GM19468 (cell line): ENCODE measurements at regions not wholly inside any gene's neighbourhood (a gene's known extent, or its start where the extent isn't known, plus 50 kb on each side); places are given as distances from the start of the nearest gene placed in this dataset.

Experiments used
- ATAC-seq: cut with Tn5 transposase; IDR thresholded peaks from one replicate; pipeline ENCODE4 v1.9.1; 2021; ENCODE audit warnings: mild to moderate bottlenecking, moderate library complexity, moderate number of reproducible peaks; ENCODE audit not compliant: unreplicated experiment; ENCODE audit errors: extremely low read depth

GRCh38 chr12:107267604-107268003 lies 174.3 kb upstream of the CRY1 start:
- ATAC-seq, result no peak

DNA sequence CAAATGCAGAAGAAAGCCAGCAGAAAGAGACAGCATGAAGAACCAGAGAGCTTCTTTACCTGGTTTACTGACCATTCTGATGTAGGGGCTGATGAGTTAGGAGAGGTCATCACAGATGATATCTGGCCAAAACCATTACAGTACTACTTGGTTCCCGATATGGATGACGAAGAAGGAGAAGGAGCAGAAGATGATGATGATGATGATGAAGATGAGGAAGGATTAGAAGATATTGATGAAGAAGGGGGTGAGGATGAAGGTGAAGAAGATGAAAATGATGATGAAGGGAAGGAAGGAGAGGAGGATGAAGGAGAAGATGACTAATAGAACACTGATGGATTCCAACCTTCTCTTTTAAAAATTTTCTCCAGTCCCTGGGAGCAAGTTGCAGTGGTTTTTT lies 178.2 kb upstream of the CRY1 start:
- no peak for ATAC-seq

DNA sequence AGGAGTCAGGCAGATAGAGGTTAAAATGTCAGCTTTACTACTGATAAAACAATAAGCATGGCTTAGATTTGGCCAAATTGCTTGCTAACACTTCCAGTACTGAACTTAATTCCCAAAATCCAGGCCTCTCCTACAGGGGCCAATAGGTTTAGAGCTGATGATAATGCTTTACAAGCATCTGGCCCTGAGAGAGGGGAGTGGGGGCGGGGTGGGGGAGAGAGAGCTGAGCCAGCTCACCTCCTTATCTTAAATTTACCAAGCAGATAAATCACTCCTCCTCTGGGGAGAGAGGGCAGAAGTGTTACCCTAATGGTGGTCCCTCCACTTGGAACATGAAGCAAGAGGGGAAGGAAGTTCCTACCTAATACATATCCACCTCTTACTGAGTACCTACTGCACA lies 182.2 kb upstream of the CRY1 start:
- ATAC-seq, result no peak

GRCh38 chr12:107277855-107278254 lies 184.5 kb upstream of the CRY1 start:
- ATAC-seq, result no peak

DNA sequence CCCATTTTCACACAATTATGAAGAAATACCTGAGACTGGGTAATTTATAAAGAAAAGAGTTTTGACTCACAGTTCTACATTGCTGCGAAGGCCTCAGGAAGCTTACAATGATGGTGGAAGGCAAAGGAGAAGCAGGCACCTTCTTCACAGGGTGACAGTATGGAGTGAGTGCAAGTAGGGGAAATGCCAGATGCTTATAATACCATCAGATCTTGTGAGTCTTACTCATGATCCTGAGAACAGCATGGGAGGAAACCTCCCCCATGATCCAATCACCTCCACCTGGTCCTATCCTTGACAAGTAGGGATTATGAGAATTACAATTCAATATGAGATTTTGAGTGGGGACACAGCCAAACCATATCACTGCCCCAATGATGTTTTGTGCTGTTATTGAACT lies 189.3 kb upstream of the CRY1 start:
- no peak for ATAC-seq

GRCh38 chr12:107283652-107284051 lies 190.3 kb upstream of the CRY1 start:
- no peak for ATAC-seq

DNA sequence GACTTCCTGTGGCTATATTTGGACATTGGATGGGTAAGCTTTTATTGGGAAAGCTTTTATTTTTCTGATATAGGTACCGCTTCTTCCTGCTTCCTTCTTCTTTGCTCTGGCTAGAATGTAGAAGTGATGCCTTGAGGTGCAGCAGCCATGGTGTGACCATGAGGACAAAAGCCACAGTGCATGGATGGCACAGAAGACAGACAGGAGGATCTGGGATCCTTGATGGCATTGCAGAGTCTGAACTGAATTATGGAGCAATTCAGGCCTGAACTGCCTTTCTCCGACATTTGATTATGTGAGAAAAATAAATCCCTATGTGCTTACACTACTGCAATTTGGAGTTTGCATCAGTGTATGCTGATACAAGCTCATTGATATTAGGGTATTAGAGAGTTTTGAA lies 191.3 kb upstream of the CRY1 start:
- no peak for ATAC-seq

DNA sequence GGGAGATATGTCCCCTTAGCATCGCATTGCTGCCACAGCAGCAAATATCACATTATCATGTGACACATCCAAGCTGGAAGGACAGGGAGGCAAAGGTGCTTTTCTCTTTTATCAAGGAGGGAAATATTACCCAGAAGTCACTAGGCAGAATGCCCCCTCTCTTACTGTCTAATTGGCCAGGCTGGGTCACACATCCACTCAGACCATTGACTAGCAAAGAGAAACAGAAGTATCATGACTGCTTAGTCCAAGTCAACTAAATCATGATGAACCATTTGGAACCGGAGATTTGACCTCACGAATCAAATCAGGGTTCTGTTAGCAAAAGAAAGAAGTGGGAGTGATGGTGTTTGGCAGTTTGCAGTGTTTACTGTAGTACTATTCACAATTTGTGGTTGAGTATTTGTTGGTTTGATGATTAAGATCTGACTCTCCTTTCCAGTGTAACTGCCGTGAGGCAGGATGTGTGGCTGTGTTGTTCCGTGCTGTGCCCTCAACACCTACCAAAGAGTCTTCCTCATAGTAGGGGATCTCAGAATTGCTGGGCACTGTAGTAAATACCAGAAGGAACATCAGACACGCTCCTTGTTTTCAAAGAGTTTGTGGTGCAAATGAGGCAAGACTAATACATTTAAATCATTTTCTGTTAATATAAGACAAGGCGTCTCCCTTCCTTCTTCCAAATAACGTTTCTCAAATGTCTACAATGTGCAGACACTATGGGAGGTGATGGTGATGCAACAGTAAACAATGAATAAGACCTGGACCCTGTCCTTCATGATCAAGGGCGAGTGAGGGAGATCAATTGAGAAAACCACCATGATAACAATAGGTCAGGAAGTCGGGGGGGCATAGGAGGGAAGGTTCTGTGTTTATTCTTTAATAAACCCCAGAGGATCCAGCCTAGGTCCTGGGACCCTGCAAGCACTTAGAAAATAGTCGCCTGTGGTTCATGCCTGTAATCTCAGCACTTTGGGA lies 194.4 kb upstream of the CRY1 start:
- no peak for ATAC-seq

DNA sequence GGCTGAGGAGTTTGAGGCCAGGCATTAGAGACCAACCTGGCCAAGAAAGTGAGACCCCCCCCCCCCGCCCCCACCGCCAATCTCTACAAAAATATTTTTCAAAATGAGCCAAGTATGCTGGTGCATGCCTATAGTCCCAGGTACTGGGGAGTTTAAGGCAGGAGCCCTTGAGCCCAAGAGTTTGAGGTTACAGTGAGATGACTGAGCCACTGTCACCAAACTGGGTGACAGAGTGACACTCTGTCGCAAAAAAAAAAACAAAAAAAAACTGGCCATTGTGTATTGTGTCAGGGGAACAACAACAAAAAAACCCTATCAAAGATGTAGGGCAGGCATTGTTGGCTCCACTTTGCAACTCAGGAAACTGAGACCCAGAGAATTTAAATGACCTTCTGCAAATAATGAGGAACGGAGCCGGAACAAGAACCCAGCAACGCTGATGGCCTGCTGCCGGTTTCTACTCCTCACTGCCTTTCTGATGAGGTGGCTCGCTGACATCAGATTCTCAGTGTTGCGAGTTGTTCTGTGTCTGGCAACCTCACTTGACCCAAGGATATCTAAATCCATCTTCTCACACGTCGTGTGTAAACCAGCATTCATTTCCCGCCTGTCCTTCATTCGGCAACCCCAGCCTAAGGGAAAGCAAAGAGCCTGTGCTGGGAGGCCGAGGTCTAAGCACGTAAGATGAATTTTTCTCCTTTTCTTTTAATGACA lies 195.2 kb upstream of the CRY1 start:
- no peak for ATAC-seq

GRCh38 chr12:107291018-107291417 lies 197.7 kb upstream of the CRY1 start:
- ATAC-seq, result no peak

GRCh38 chr12:107296681-107297089 lies 203.3 kb upstream of the CRY1 start:
- ATAC-seq, result no peak

DNA sequence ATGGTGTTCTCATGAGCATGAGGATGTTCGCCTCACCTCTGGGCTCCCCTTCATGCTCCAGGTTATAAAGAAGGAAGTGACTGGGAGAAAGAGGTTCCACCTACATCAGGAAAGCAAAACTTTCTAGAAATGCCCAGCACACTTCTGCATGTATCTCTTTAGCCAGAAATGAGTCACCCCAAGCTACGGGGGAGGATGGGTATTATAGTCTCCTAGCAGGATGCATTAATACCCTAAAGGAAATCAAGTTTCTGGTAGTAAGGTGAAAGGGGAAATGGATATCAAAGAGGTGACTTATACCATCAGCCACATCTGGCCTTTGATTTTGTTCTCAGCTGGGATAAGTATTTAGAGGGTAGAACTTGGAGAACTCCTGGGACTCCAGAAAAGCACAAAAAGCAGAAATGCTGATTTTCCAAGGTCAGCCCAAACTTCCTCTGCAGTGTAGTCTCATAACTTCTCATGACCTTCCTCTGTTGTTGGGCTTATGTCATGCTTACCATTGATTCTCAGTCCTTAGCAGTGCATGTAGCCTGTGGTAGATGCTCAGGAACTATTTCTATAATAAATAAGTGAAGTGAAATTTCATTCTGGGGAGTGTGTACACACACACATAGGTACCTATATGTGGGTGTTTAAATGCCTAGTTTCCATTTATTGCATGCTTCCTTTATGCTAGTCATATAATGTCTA lies 209.4 kb upstream of the CRY1 start:
- no peak for ATAC-seq

DNA sequence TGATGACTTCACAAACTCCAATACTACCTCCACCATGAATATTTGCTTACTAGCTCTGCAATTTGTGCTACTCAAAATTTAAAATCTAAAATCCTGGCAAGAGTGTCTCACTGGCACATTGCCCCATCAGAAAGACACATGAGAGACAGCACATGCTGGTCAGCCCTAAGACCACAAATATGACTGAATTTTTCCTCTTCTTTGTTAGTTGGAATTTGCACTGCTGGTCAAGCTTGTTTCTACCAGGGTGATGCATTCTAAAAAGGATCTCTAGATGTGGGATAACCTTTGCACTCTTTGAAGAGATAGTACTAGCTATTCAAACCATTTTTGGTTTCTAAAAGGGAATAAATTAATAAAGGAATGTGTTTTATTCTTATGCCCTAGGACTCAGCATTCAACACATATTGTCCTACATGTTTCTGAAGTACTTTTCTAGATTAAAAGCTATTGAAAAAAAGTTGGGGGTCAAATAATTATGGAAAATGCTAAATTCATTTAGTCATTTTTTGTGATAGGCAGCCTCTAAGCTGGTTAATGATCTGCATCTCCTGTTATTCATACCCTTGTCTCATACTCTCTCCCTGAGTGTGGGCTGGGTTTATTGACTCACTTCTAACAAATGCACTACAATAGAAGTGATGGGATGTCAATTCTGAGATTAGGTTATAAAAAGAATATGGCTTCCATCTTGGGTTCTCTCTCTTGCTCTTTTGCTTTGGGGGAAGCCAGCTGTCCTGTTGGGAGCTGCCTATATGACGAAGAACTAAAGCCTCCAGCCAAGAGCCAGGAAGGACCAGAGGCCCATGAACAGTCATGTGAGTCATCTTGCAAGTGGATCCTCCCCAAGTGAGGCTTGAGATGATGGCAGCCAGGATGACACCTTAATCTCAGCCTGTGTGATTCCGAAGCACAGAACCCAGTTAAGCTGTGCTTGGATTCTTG lies 211.5 kb upstream of the CRY1 start:
- ATAC-seq, result no peak

- no peak for ATAC-seq
These were observed 212.9 kb upstream of the CRY1 start for GRCh38 chr12:107306141-107306659.

- ATAC-seq, result no peak
These were observed 215.0 kb upstream of the CRY1 start for GRCh38 chr12:107308310-107308709.

DNA sequence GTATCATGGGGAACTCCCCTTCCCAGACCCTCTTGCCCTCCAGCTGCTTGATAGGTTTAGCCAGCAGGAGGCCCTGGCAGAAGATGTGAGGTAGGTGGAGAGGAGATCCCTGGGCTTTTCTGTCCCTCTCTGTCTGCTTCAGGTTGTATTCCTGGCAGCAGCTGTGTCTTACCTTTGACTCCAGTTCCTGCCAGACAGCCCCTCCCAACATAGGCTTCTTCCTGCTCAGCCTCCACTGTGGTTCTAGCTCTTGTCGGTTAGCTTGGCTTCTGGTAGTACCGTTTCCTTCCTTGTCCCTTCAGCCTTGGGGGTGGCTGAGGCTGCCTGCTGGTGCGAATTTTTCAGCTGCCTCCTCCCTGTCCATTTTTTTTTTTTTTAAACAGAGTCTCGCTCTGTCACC lies 215.7 kb upstream of the CRY1 start:
- ATAC-seq, result no peak

DNA sequence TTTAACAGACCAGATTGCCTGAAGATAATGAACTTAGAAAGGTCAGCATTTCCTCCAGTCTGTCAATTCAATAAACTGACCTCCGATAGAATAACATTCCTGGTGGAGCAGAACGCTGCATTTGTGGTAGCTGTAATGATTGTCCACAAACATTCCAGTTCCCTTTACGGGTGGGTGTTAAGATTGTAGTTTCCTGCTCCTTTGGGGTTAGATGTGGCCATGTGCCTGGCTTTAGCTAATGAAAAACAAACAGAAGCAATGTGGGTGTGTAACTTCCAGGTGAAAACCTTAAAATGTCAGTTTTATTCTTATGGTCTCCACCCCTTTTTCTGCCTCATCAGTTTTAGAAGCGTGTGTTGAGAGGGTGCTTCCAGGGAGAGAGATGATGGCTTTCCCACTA lies 217.3 kb upstream of the CRY1 start:
- ATAC-seq, result no peak

GRCh38 chr12:107311682-107312081 lies 218.3 kb upstream of the CRY1 start:
- no peak for ATAC-seq

GRCh38 chr12:107317751-107318555 lies 224.6 kb upstream of the CRY1 start:
- ATAC-seq, result no peak
